Renal cortex interstitium (tissue), 11 donors: ENCODE measurements at regions not wholly inside any gene's neighbourhood (a gene's known extent, or its start where the extent isn't known, plus 50 kb on each side); places are given as distances from the start of the nearest gene placed in this dataset.

Source experiments
- DNase-seq, 11 donors: peaks; one replicate each; pipeline ENCODE4 v3.0.0-alpha.2; 2013; ENCODE audit warnings: low read depth in 9 of 11, low spot score in 4 of 11; ENCODE audit errors: extremely low read depth in 1 of 11

GRCh38 chr13:111469450-111469849 lies 149.0 kb downstream of the TEX29 start:
- no peak for DNase-seq

- no peak for DNase-seq
These were observed 149.6 kb downstream of the TEX29 start for GRCh38 chr13:111469916-111470506.

- no peak for DNase-seq
These were observed 150.5 kb downstream of the TEX29 start for GRCh38 chr13:111470933-111471332.

- DNase-seq: no peak
These were observed 151.6 kb downstream of the TEX29 start for GRCh38 chr13:111472083-111472482.

- no peak for DNase-seq
These were observed 152.4 kb downstream of the TEX29 start for GRCh38 chr13:111472559-111473460.

GRCh38 chr13:111474136-111475002 lies 153.9 kb downstream of the TEX29 start:
- peak; percentile 26 to 76 (median 46) for DNase-seq

- DNase-seq: no peak
These were observed 155.0 kb downstream of the TEX29 start for GRCh38 chr13:111475488-111475887.

GRCh38 chr13:111476197-111476596 lies 155.8 kb downstream of the TEX29 start:
- DNase-seq: no peak

- no peak for DNase-seq
These were observed 159.0 kb downstream of the TEX29 start for GRCh38 chr13:111479412-111479811.

- DNase-seq: no peak
These were observed 160.1 kb downstream of the TEX29 start for GRCh38 chr13:111480503-111480902.

- DNase-seq: no peak
These were observed 160.5 kb downstream of the TEX29 start for GRCh38 chr13:111480976-111481375.

GRCh38 chr13:111482126-111482525 lies 161.7 kb downstream of the TEX29 start:
- no peak for DNase-seq

GRCh38 chr13:111482806-111483620 lies 162.6 kb downstream of the TEX29 start:
- DNase-seq: no peak

GRCh38 chr13:111483621-111483987 lies 163.2 kb downstream of the TEX29 start:
- no peak for DNase-seq

GRCh38 chr13:111484141-111484925 lies 163.9 kb downstream of the TEX29 start:
- DNase-seq: no peak

- no peak for DNase-seq
These were observed 164.5 kb downstream of the TEX29 start for GRCh38 chr13:111484959-111485358.

GRCh38 chr13:111485491-111486250 lies 165.2 kb downstream of the TEX29 start:
- no peak for DNase-seq
